ENCODE measurements at regions not wholly inside any gene's neighbourhood (a gene's known extent, or its start where the extent isn't known, plus 50 kb on each side); places are given as distances from the start of the nearest gene placed in this dataset.

DNA sequence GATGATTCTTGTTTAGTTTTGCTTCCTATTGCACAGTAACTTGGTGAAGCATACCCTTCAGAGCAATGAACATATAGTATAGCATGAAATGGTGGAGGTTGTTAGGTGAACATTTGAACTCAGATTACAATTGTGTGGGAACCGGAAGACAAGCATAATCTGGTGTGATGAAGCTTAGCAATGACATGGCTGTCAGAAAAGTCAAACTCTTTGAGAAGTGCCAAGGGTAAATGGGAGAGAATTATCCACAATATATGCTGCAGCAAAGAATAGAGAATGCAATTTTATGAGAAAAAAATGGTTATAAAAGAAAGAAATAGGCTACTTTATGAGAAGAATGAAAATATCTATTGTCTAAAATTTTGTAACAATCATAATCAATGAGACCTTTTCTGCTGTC is 1536.7 kb downstream of the SI start:
- no peaks in the 10 kb centered on the region for H3K9me3 ChIP-seq (ENCODE audit: control insufficient read depth, insufficient read depth, low read depth, low read length)
- H3K9ac ChIP-seq (ENCODE audit: insufficient read depth, low read length): no peak overlapping the region
- no peak overlapping the region for H2AFZ ChIP-seq (ENCODE audit: low read length)
- no peaks in the 10 kb centered on the region for H3K27me3 ChIP-seq (ENCODE audit: control insufficient read depth, insufficient read depth, low read length)
- H3K79me2 ChIP-seq (ENCODE audit: control insufficient read depth, insufficient read depth, low read length): no peaks in the 10 kb centered on the region
- no peak overlapping the region for H3K4me3 ChIP-seq (replicated peaks in 1 of 4; ENCODE audit: control extremely low read depth in 1 of 4, insufficient read depth in 1 of 4, low read depth in 3 of 4, low read length in 4 of 4)
- no peak overlapping the region for H3K27ac ChIP-seq (ENCODE audit: insufficient read depth, low read length)
- no peaks in the 10 kb centered on the region for H3K36me3 ChIP-seq (ENCODE audit: control insufficient read depth, insufficient read depth, low read length)
- H3K4me1 ChIP-seq (ENCODE audit: control insufficient read depth, extremely low read depth, insufficient read depth, low read length): no peaks in the 10 kb centered on the region
- no peak for DNase-seq (ENCODE audit: low read depth in 2 of 2)
- no peaks in the 10 kb centered on the region for H4K20me1 ChIP-seq (ENCODE audit: control insufficient read depth, extremely low read depth, insufficient read depth, low read length)
- no peak overlapping the region for H3K4me2 ChIP-seq (ENCODE audit: extremely low read depth, insufficient read depth, low read length)
- no peak for TF ChIP-seq EZH2 (IDR thresholded peaks at IDR 0.05; ENCODE audit: low read length, missing control alignments)
- TF ChIP-seq, protein P1, sequence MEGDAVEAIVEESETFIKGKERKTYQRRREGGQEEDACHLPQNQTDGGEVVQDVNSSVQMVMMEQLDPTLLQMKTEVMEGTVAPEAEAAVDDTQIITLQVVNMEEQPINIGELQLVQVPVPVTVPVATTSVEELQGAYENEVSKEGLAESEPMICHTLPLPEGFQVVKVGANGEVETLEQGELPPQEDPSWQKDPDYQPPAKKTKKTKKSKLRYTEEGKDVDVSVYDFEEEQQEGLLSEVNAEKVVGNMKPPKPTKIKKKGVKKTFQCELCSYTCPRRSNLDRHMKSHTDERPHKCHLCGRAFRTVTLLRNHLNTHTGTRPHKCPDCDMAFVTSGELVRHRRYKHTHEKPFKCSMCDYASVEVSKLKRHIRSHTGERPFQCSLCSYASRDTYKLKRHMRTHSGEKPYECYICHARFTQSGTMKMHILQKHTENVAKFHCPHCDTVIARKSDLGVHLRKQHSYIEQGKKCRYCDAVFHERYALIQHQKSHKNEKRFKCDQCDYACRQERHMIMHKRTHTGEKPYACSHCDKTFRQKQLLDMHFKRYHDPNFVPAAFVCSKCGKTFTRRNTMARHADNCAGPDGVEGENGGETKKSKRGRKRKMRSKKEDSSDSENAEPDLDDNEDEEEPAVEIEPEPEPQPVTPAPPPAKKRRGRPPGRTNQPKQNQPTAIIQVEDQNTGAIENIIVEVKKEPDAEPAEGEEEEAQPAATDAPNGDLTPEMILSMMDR (conservative IDR thresholded peaks at IDR 0.05 in 1 of 2, IDR thresholded peaks at IDR 0.05 in 1 of 2; ENCODE audit: low read depth in 1 of 2, low read length in 2 of 2): no peak

DNA sequence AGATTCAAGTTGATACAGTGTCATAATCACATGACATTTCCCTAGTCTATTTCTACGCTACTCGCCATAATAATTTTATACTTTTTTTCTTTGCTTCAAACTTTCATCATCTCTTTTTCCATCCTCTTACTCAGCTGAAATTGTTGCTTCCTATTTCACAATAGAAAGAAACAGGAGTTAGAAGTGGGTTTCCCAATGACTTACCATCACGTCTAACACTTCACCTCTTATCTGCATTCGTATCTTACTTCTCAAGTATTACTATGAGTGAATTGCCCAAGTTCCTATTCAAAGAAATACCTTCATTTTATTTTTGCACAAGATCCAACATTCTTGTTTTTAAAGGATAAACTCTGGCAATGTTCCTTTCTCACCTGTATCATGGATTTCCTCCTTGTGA is 1539.9 kb downstream of the SI start:
- Histone ChIP-seq H3K4me2 (ENCODE audit: extremely low read depth, insufficient read depth, low read length) (no peak overlapping the region), H3K9ac (ENCODE audit: insufficient read depth, low read length) (no peak overlapping the region), H3K79me2 (ENCODE audit: control insufficient read depth, insufficient read depth, low read length) (no peaks in the 10 kb centered on the region), H3K4me3 (replicated peaks in 1 of 4; ENCODE audit: control extremely low read depth in 1 of 4, insufficient read depth in 1 of 4, low read depth in 3 of 4, low read length in 4 of 4) (no peak overlapping the region), H3K9me3 (ENCODE audit: control insufficient read depth, insufficient read depth, low read depth, low read length) (no peaks in the 10 kb centered on the region), H4K20me1 (ENCODE audit: control insufficient read depth, extremely low read depth, insufficient read depth, low read length) (no peaks in the 10 kb centered on the region), H3K27me3 (ENCODE audit: control insufficient read depth, insufficient read depth, low read length) (no peaks in the 10 kb centered on the region), H3K36me3 (ENCODE audit: control insufficient read depth, insufficient read depth, low read length) (no peaks in the 10 kb centered on the region), H3K4me1 (ENCODE audit: control insufficient read depth, extremely low read depth, insufficient read depth, low read length) (no peaks in the 10 kb centered on the region), H2AFZ (ENCODE audit: low read length) (no peak overlapping the region), H3K27ac (ENCODE audit: insufficient read depth, low read length) (no peak overlapping the region)
- no peak for TF ChIP-seq EZH2 (IDR thresholded peaks at IDR 0.05; ENCODE audit: low read length, missing control alignments)
- TF ChIP-seq, protein P1 (conservative IDR thresholded peaks at IDR 0.05 in 1 of 2, IDR thresholded peaks at IDR 0.05 in 1 of 2; ENCODE audit: low read depth in 1 of 2, low read length in 2 of 2): no peak
- DNase-seq (ENCODE audit: low read depth in 2 of 2): no peak

DNA sequence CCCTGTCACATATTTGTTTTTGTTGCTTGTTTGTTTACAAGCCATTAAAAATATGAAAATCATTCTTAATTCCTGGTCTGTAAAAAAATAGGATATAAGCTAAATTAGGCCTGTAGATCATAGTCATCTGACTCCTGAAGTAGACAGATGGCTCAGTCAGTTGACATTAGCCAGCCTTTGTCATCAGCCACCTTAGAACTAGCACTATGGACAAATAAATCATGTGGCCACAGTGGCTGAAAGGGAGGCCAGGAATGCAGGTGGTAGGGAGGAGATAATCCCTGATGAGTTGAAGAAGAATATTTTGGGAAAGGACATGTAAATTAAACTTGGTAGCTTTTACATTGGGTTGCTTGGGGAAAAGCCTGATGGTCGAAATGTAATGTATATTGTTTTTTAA is 1544.9 kb downstream of the SI start:
- Histone ChIP-seq H3K27ac (ENCODE audit: insufficient read depth, low read length) (no peak overlapping the region), H3K79me2 (ENCODE audit: control insufficient read depth, insufficient read depth, low read length) (no peaks in the 10 kb centered on the region), H3K36me3 (ENCODE audit: control insufficient read depth, insufficient read depth, low read length) (no peaks in the 10 kb centered on the region), H3K4me1 (ENCODE audit: control insufficient read depth, extremely low read depth, insufficient read depth, low read length) (no peaks in the 10 kb centered on the region), H4K20me1 (ENCODE audit: control insufficient read depth, extremely low read depth, insufficient read depth, low read length) (no peaks in the 10 kb centered on the region), H3K9me3 (ENCODE audit: control insufficient read depth, insufficient read depth, low read depth, low read length) (no peaks in the 10 kb centered on the region), H3K4me2 (ENCODE audit: extremely low read depth, insufficient read depth, low read length) (no peak overlapping the region), H2AFZ (ENCODE audit: low read length) (no peak overlapping the region), H3K4me3 (replicated peaks in 1 of 4; ENCODE audit: control extremely low read depth in 1 of 4, insufficient read depth in 1 of 4, low read depth in 3 of 4, low read length in 4 of 4) (no peak overlapping the region), H3K27me3 (ENCODE audit: control insufficient read depth, insufficient read depth, low read length) (no peaks in the 10 kb centered on the region), H3K9ac (ENCODE audit: insufficient read depth, low read length) (no peak overlapping the region)
- DNase-seq (ENCODE audit: low read depth in 2 of 2): no peak
- TF ChIP-seq, protein P1 (conservative IDR thresholded peaks at IDR 0.05 in 1 of 2, IDR thresholded peaks at IDR 0.05 in 1 of 2; ENCODE audit: low read depth in 1 of 2, low read length in 2 of 2): no peak
- TF ChIP-seq EZH2 (IDR thresholded peaks at IDR 0.05; ENCODE audit: low read length, missing control alignments): no peak
